ENCODE measurements at regions not wholly inside any gene's neighbourhood (a gene's known extent, or its start where the extent isn't known, plus 50 kb on each side); places are given as distances from the start of the nearest gene placed in this dataset.
"Not testable (repeated sequence)": the region's sequence is repeated elsewhere in the genome, so short reads cannot be mapped to it uniquely, and the experiment has no call there.

- DNase-seq = no peak
Measured at GRCh38 chr2:142314164-142314563, 183.3 kb upstream of the LRP1B start.

GRCh38 chr2:142310530-142310929 is 179.7 kb upstream of the LRP1B start:
- no peak for DNase-seq

- DNase-seq = no peak
Measured at GRCh38 chr2:142308744-142309143, 177.9 kb upstream of the LRP1B start.

GRCh38 chr2:142307616-142308115 is 176.8 kb upstream of the LRP1B start:
- no peak for DNase-seq

GRCh38 chr2:142307086-142307485 is 176.3 kb upstream of the LRP1B start:
- DNase-seq = no peak

- DNase-seq = no peak
Measured at GRCh38 chr2:142306131-142306530, 175.3 kb upstream of the LRP1B start.

GRCh38 chr2:142300517-142300916 is 169.7 kb upstream of the LRP1B start:
- DNase-seq = no peak

- DNase-seq = no peak
Measured at GRCh38 chr2:142299021-142299420, 168.2 kb upstream of the LRP1B start.

GRCh38 chr2:142294225-142294624 is 163.4 kb upstream of the LRP1B start:
- no peak for DNase-seq

GRCh38 chr2:142291969-142292368 is 161.2 kb upstream of the LRP1B start:
- no peak for DNase-seq

- no peak for DNase-seq
Measured at GRCh38 chr2:142290931-142291330, 160.1 kb upstream of the LRP1B start.

- DNase-seq = no peak
Measured at GRCh38 chr2:142286618-142287017, 155.8 kb upstream of the LRP1B start.

GRCh38 chr2:142285480-142285879 is 154.7 kb upstream of the LRP1B start:
- no peak for DNase-seq

GRCh38 chr2:142284336-142284735 is 153.5 kb upstream of the LRP1B start:
- DNase-seq = not testable (repeated sequence)

GRCh38 chr2:142280831-142281230 is 150.0 kb upstream of the LRP1B start:
- DNase-seq = no peak

- no peak for DNase-seq
Measured at GRCh38 chr2:142270990-142271389, 140.2 kb upstream of the LRP1B start.

- DNase-seq = no peak
Measured at GRCh38 chr2:142270291-142270690, 139.5 kb upstream of the LRP1B start.

GRCh38 chr2:142259356-142259755 is 128.5 kb upstream of the LRP1B start:
- no peak for DNase-seq

GRCh38 chr2:142254031-142254430 is 123.2 kb upstream of the LRP1B start:
- DNase-seq = no peak

- DNase-seq = no peak
Measured at GRCh38 chr2:142241016-142241415, 110.2 kb upstream of the LRP1B start.

- DNase-seq = no peak
Measured at GRCh38 chr2:142236181-142236580, 105.4 kb upstream of the LRP1B start.

GRCh38 chr2:142234741-142235140 is 103.9 kb upstream of the LRP1B start:
- DNase-seq = peak; percentile 15

GRCh38 chr2:142223309-142223708 is 92.5 kb upstream of the LRP1B start:
- DNase-seq = no peak

- DNase-seq = no peak
Measured at GRCh38 chr2:142222715-142223114, 91.9 kb upstream of the LRP1B start.

- peak; percentile 17 for DNase-seq
Measured at GRCh38 chr2:142220901-142221300, 90.1 kb upstream of the LRP1B start.

- no peak for DNase-seq
Measured at GRCh38 chr2:142220239-142220638, 89.4 kb upstream of the LRP1B start.

Data from femur (tissue), 1 donor.